ENCODE measurements at regions not wholly inside any gene's neighbourhood (a gene's known extent, or its start where the extent isn't known, plus 50 kb on each side); places are given as distances from the start of the nearest gene placed in this dataset.

DNA sequence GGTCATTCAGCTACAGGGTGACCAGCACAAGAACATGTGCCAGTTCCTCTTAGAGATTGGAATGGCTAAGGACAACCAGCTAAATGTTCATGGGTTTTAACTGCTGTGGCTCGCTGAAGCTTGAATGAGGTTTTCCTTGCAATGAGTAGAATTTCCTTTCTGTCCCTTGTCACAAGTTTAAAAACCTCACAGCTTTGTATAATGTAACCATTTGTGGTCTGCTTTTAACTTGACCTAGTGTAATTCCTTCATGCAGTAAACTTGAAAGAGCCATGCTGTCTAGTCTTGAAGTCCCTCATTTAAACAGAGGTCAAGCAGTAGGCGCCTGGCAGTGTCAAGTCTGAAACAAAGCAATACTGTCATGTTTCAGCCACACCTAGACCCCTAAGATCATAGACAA is 181.3 kb upstream of the DMRT1 start:
- H3K27ac ChIP-seq = no peak overlapping the region
- intact Hi-C loops (cut with DNase I) = no loop called here
- no peak overlapping the region for H3K4me3 ChIP-seq
- TF ChIP-seq, protein P1, sequence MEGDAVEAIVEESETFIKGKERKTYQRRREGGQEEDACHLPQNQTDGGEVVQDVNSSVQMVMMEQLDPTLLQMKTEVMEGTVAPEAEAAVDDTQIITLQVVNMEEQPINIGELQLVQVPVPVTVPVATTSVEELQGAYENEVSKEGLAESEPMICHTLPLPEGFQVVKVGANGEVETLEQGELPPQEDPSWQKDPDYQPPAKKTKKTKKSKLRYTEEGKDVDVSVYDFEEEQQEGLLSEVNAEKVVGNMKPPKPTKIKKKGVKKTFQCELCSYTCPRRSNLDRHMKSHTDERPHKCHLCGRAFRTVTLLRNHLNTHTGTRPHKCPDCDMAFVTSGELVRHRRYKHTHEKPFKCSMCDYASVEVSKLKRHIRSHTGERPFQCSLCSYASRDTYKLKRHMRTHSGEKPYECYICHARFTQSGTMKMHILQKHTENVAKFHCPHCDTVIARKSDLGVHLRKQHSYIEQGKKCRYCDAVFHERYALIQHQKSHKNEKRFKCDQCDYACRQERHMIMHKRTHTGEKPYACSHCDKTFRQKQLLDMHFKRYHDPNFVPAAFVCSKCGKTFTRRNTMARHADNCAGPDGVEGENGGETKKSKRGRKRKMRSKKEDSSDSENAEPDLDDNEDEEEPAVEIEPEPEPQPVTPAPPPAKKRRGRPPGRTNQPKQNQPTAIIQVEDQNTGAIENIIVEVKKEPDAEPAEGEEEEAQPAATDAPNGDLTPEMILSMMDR (IDR thresholded peaks at IDR 0.05) = no peak
- TF ChIP-seq EP300 (IDR thresholded peaks at IDR 0.05) = no peak
- no peak for TF ChIP-seq POLR2A (IDR thresholded peaks at IDR 0.05)
- peaks cover 10% of the 10 kb centered on the region for H3K4me1 ChIP-seq (ENCODE audit: insufficient read depth)
- DNase-seq = no peak
- H3K9me3 ChIP-seq = no peaks in the 10 kb centered on the region
- no peaks in the 10 kb centered on the region for H3K27me3 ChIP-seq
- no peaks in the 10 kb centered on the region for H3K36me3 ChIP-seq
- WGBS, 3 donors = 48 to 74% (median 69%) methylated on average over 2 of the region's 2 CpGs

DNA sequence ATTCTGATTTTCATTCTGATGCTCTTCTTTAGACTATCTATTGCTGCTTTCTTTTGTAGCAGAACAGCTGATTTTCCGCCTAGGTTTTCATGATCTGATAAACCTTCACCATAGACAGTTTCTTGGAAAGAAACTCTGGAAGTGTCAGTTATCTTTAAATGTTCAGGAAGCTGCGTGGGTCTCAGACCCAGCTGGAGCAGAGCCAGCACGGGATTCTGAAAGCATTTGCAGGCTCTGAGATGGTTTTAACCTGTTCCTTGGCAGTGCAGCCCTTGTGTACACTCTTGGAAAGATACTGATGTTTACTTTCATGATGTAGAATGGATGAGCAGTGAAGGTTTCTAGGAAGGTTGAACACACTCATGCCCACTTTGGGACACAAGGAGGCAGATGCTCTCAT is 178.0 kb upstream of the DMRT1 start:
- no peak overlapping the region for H3K27ac ChIP-seq
- DNase-seq = no peak
- intact Hi-C loops (cut with DNase I) = no loop called here
- 20 to 22% (median 20%) methylated on average over 3 of the region's 3 CpGs for WGBS, 3 donors
- no peaks in the 10 kb centered on the region for H3K9me3 ChIP-seq
- H3K36me3 ChIP-seq = no peaks in the 10 kb centered on the region
- no peak overlapping the region for H3K4me3 ChIP-seq
- no peaks in the 10 kb centered on the region for H3K27me3 ChIP-seq
- no peak for TF ChIP-seq POLR2A (IDR thresholded peaks at IDR 0.05)
- TF ChIP-seq EP300 (IDR thresholded peaks at IDR 0.05) = no peak
- TF ChIP-seq, protein P1 (IDR thresholded peaks at IDR 0.05) = no peak
- H3K4me1 ChIP-seq (ENCODE audit: insufficient read depth) = no peaks in the 10 kb centered on the region

DNA sequence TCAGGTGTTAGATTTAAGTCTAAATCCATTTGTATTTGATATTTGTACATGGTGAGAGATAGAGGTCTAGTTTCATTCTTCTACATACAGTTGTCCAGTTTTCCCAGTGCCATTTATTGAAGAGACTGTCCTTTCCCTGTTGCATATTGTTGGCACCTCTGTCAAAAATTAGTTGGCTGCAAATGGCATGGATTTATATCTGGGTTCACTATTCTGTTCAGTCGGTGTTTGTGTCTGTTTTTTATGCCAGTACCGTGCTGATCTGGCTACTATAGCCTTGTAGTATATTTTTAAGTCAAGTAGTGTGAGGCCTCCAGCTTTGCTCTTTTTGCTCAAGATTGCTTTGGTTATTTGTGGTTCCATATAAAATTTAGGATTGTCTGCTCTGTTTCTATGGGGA is 176.2 kb upstream of the DMRT1 start:
- H3K36me3 ChIP-seq = no peaks in the 10 kb centered on the region
- no peaks in the 10 kb centered on the region for H3K4me1 ChIP-seq (ENCODE audit: insufficient read depth)
- no peaks in the 10 kb centered on the region for H3K9me3 ChIP-seq
- TF ChIP-seq EP300 (IDR thresholded peaks at IDR 0.05) (no peak), POLR2A (IDR thresholded peaks at IDR 0.05) (no peak)
- TF ChIP-seq, protein P1 (IDR thresholded peaks at IDR 0.05) = no peak
- no peaks in the 10 kb centered on the region for H3K27me3 ChIP-seq
- no peak overlapping the region for H3K27ac ChIP-seq
- no peak for DNase-seq
- no peak overlapping the region for H3K4me3 ChIP-seq
- WGBS, 3 donors = 95 to 98% (median 97%) methylated on average over 2 of the region's 2 CpGs
- intact Hi-C loops (cut with DNase I) = no loop called here

DNA sequence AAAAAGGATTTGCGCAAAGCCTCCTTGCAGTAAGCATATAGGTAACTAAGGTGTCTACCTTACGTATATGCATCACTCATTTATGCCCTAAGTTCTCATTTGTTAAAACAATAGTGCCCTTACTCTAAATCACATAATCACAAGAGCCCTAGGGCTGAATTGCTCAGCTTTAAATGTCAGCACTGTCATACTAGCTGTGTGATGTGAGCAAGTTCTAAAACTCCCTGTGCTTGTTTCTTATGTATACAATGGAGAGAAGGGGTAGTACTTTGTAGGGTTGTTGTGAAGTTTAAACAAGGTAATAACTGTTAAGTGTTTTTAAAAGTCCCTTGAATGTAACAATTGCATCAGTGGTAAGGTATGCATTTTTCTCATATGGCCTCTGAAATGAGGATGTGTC is 169.5 kb upstream of the DMRT1 start:
- TF ChIP-seq, protein P1 (IDR thresholded peaks at IDR 0.05) = no peak
- TF ChIP-seq POLR2A (IDR thresholded peaks at IDR 0.05) (no peak), EP300 (IDR thresholded peaks at IDR 0.05) (no peak)
- no peaks in the 10 kb centered on the region for H3K27me3 ChIP-seq
- no peaks in the 10 kb centered on the region for H3K36me3 ChIP-seq
- no peaks in the 10 kb centered on the region for H3K4me1 ChIP-seq (ENCODE audit: insufficient read depth)
- WGBS, 3 donors = 98 to 99% (median 99%) methylated on average over 2 of the region's 2 CpGs
- intact Hi-C loops (cut with DNase I) = loop anchor here in 1 of 4 donors (10.0 kb wide), 1 partner anchor 57 kb away; no protein-coding TSS in a partner anchor
- H3K9me3 ChIP-seq = no peaks in the 10 kb centered on the region
- no peak for DNase-seq
- H3K4me3 ChIP-seq = no peak overlapping the region
- no peak overlapping the region for H3K27ac ChIP-seq
